ENCODE measurements at regions not wholly inside any gene's neighbourhood (a gene's known extent, or its start where the extent isn't known, plus 50 kb on each side); places are given as distances from the start of the nearest gene placed in this dataset.

- POLR2A ChIA-PET: no interaction called here
- Histone ChIP-seq H3K9ac (ENCODE audit: low read length) (no peak overlapping the region), H4K20me1 (ENCODE audit: control insufficient read depth, insufficient read depth, low read length, poor library complexity, severe bottlenecking) (no peaks in the 10 kb centered on the region), H2AFZ (ENCODE audit: insufficient read depth, low read depth, low read length, poor library complexity, severe bottlenecking) (no peak overlapping the region), H3K36me3 (replicated peaks in 1 of 2; ENCODE audit: control extremely low read depth in 1 of 2, control insufficient read depth in 1 of 2, extremely low read depth in 1 of 2, insufficient read depth in 2 of 2, low read length in 1 of 2) (no peaks in the 10 kb centered on the region), H3K4me2 (replicated peaks; ENCODE audit: low read depth, low read length, poor library complexity, severe bottlenecking) (no peak overlapping the region), H3K4me3 (ENCODE audit: control extremely low read depth in 1 of 5, extremely low read depth in 1 of 5, insufficient read depth in 1 of 5, low read depth in 2 of 5, low read length in 4 of 5) (no peak overlapping the region), H3K27ac (ENCODE audit: low read length in 2 of 2) (no peak overlapping the region), H3K27me3 (replicated peaks in 1 of 4; ENCODE audit: control extremely low read depth in 1 of 4, control insufficient read depth in 3 of 4, insufficient read depth in 4 of 4, low read length in 3 of 4) (no peaks in the 10 kb centered on the region), H3K4me1 (ENCODE audit: control insufficient read depth in 2 of 2, insufficient read depth in 2 of 2, low read length in 2 of 2) (peaks cover 0 to 6% of the 10 kb centered on the region in 2 donors), H3K9me3 (ENCODE audit: control extremely low read depth in 1 of 3, control insufficient read depth in 2 of 3, insufficient read depth in 1 of 3, low read length in 2 of 3) (no peaks in the 10 kb centered on the region), H3K79me2 (ENCODE audit: control insufficient read depth, insufficient read depth, low read length) (no peaks in the 10 kb centered on the region)
- intact Hi-C loops (cut with micrococcal nuclease): no loop called here
- peaks cover 7% of the 10 kb centered on the region for H3K27me3 Mint-ChIP-seq
- no peaks in the 10 kb centered on the region for H3K9me3 Mint-ChIP-seq (ENCODE audit: insufficient read depth)
- DNase-seq: no peak
- no peak overlapping the region for H3K27ac Mint-ChIP-seq
- CTCF ChIA-PET: no interaction called here
- H3K4me3 Mint-ChIP-seq: no peak overlapping the region
- peaks cover 2% of the 10 kb centered on the region for H3K4me1 Mint-ChIP-seq
- ATAC-seq (ENCODE audit: low read depth): no peak
- TF ChIP-seq EZH2 (IDR thresholded peaks at IDR 0.05; ENCODE audit: borderline replicate concordance, insufficient read depth, low read depth, low read length, poor library complexity, severe bottlenecking) (no peak), CTCF (IDR thresholded peaks at IDR 0.05) (no peak)
- 98% methylated on average over 5 of the region's 6 CpGs for WGBS (ENCODE audit: insufficient coverage)
Measured at GRCh38 chr1:212500351-212500750, 67.6 kb downstream of the NENF start.

- no peaks in the 10 kb centered on the region for H3K9me3 ChIP-seq (ENCODE audit: control extremely low read depth in 1 of 3, control insufficient read depth in 2 of 3, insufficient read depth in 1 of 3, low read length in 2 of 3)
- H3K36me3 ChIP-seq (replicated peaks in 1 of 2; ENCODE audit: control extremely low read depth in 1 of 2, control insufficient read depth in 1 of 2, extremely low read depth in 1 of 2, insufficient read depth in 2 of 2, low read length in 1 of 2): no peaks in the 10 kb centered on the region
- intact Hi-C loops (cut with micrococcal nuclease): no loop called here
- no peak overlapping the region for H3K4me3 ChIP-seq (ENCODE audit: control extremely low read depth in 1 of 5, extremely low read depth in 1 of 5, insufficient read depth in 1 of 5, low read depth in 2 of 5, low read length in 4 of 5)
- Mint-ChIP-seq H3K27me3 (peaks cover 6% of the 10 kb centered on the region), H3K4me3 (no peak overlapping the region), H3K9me3 (ENCODE audit: insufficient read depth) (no peaks in the 10 kb centered on the region), H3K27ac (no peak overlapping the region), H3K4me1 (peaks cover 2% of the 10 kb centered on the region)
- ChIA-PET POLR2A (no interaction called here), CTCF (no interaction called here)
- no peaks in the 10 kb centered on the region for H3K27me3 ChIP-seq (replicated peaks in 1 of 4; ENCODE audit: control extremely low read depth in 1 of 4, control insufficient read depth in 3 of 4, insufficient read depth in 4 of 4, low read length in 3 of 4)
- DNase-seq (no peak), ATAC-seq (ENCODE audit: low read depth) (no peak)
- no peak overlapping the region for H3K9ac ChIP-seq (ENCODE audit: low read length)
- H4K20me1 ChIP-seq (ENCODE audit: control insufficient read depth, insufficient read depth, low read length, poor library complexity, severe bottlenecking): no peaks in the 10 kb centered on the region
- H3K4me2 ChIP-seq (replicated peaks; ENCODE audit: low read depth, low read length, poor library complexity, severe bottlenecking): no peak overlapping the region
- peaks cover 0 to 6% of the 10 kb centered on the region in 2 donors for H3K4me1 ChIP-seq (ENCODE audit: control insufficient read depth in 2 of 2, insufficient read depth in 2 of 2, low read length in 2 of 2)
- no peak for TF ChIP-seq EZH2 (IDR thresholded peaks at IDR 0.05; ENCODE audit: borderline replicate concordance, insufficient read depth, low read depth, low read length, poor library complexity, severe bottlenecking)
- no peak overlapping the region for H2AFZ ChIP-seq (ENCODE audit: insufficient read depth, low read depth, low read length, poor library complexity, severe bottlenecking)
- no peak overlapping the region for H3K27ac ChIP-seq (ENCODE audit: low read length in 2 of 2)
- no peaks in the 10 kb centered on the region for H3K79me2 ChIP-seq (ENCODE audit: control insufficient read depth, insufficient read depth, low read length)
- WGBS (ENCODE audit: insufficient coverage): 100% methylated on average over 1 of the region's 1 CpG
Measured at GRCh38 chr1:212500983-212501382, 68.3 kb downstream of the NENF start.
